ENCODE measurements at regions not wholly inside any gene's neighbourhood (a gene's known extent, or its start where the extent isn't known, plus 50 kb on each side); places are given as distances from the start of the nearest gene placed in this dataset.

- TF ChIP-seq, protein P1, sequence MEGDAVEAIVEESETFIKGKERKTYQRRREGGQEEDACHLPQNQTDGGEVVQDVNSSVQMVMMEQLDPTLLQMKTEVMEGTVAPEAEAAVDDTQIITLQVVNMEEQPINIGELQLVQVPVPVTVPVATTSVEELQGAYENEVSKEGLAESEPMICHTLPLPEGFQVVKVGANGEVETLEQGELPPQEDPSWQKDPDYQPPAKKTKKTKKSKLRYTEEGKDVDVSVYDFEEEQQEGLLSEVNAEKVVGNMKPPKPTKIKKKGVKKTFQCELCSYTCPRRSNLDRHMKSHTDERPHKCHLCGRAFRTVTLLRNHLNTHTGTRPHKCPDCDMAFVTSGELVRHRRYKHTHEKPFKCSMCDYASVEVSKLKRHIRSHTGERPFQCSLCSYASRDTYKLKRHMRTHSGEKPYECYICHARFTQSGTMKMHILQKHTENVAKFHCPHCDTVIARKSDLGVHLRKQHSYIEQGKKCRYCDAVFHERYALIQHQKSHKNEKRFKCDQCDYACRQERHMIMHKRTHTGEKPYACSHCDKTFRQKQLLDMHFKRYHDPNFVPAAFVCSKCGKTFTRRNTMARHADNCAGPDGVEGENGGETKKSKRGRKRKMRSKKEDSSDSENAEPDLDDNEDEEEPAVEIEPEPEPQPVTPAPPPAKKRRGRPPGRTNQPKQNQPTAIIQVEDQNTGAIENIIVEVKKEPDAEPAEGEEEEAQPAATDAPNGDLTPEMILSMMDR (IDR thresholded peaks at IDR 0.05; ENCODE audit: low read depth, low read length, poor library complexity, severe bottlenecking), result no peak
- TF ChIP-seq EZH2phosphoT487 (IDR thresholded peaks at IDR 0.05; ENCODE audit: borderline replicate concordance, low read length), result no peak
Measured at GRCh38 chr14:76582447-76582846, 178.8 kb upstream of the VASH1 start.
